ENCODE measurements at regions not wholly inside any gene's neighbourhood (a gene's known extent, or its start where the extent isn't known, plus 50 kb on each side); places are given as distances from the start of the nearest gene placed in this dataset.

GRCh38 chr7:46619723-46620310 is 698.7 kb upstream of the IGFBP3 start:
- TF ChIP-seq CTCF (IDR thresholded peaks at IDR 0.05), result no peak
- TF ChIP-seq EZH2 (IDR thresholded peaks at IDR 0.05; ENCODE audit: borderline replicate concordance, insufficient read depth, low read depth, low read length, poor library complexity, severe bottlenecking), result no peak
